ENCODE measurements at regions not wholly inside any gene's neighbourhood (a gene's known extent, or its start where the extent isn't known, plus 50 kb on each side); places are given as distances from the start of the nearest gene placed in this dataset.

- TF ChIP-seq RAD21 (IDR thresholded peaks at IDR 0.05; ENCODE audit: low read depth) (no peak), REST (IDR thresholded peaks at IDR 0.05; ENCODE audit: low read depth) (no peak), EP300 (IDR thresholded peaks at IDR 0.05; ENCODE audit: borderline replicate concordance) (no peak), YY1 (IDR thresholded peaks at IDR 0.05; ENCODE audit: low read depth) (no peak), EGR1 (IDR thresholded peaks at IDR 0.05) (no peak), USF1 (IDR thresholded peaks at IDR 0.05) (peak; percentile 36), TAF1 (IDR thresholded peaks at IDR 0.05; ENCODE audit: low read depth) (no peak)
Measured at GRCh38 chr3:82376883-82377282, 615.4 kb upstream of the GBE1 start.
